ENCODE measurements at regions not wholly inside any gene's neighbourhood (a gene's known extent, or its start where the extent isn't known, plus 50 kb on each side); places are given as distances from the start of the nearest gene placed in this dataset.
A peak's percentile ranks its signal among the peaks of the same experiment; 100 is the strongest.
"Not testable (repeated sequence)": the region's sequence is repeated elsewhere in the genome, so short reads cannot be mapped to it uniquely, and the experiment has no call there.

DNA sequence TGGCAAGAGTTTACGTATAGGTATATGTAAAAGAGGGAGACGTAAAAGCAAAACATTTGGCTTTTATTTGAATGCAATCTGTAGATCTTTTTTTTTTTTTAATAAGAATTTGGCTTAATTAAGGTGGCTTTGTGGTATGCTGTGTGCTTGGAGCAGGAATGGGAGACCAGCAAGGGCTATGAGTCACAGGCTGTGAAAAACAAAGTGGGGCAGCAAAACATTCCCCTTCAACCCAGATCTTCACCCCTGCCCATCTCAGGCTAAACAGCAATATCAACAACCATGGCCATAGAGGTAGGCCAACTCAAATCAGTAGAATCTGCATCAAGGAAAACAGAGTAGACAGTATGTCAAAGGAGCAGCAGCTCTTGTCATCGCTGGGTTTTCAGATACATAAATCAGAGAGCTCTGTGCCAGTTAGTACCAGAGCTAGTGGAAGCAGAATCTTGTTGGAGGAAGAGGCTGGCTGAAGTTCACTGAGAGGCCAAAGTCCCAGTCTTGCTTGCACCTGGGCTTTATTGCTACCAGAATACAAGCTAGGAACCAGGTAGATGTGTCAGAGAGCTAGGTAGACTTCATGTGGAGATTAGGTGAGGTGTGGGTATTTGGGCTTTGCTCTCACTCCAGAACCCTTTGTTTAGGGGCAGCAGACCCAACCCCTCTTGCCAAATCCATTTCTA lies 191.5 kb upstream of the FANCL start:
- peak; percentile 79 for DNase-seq

DNA sequence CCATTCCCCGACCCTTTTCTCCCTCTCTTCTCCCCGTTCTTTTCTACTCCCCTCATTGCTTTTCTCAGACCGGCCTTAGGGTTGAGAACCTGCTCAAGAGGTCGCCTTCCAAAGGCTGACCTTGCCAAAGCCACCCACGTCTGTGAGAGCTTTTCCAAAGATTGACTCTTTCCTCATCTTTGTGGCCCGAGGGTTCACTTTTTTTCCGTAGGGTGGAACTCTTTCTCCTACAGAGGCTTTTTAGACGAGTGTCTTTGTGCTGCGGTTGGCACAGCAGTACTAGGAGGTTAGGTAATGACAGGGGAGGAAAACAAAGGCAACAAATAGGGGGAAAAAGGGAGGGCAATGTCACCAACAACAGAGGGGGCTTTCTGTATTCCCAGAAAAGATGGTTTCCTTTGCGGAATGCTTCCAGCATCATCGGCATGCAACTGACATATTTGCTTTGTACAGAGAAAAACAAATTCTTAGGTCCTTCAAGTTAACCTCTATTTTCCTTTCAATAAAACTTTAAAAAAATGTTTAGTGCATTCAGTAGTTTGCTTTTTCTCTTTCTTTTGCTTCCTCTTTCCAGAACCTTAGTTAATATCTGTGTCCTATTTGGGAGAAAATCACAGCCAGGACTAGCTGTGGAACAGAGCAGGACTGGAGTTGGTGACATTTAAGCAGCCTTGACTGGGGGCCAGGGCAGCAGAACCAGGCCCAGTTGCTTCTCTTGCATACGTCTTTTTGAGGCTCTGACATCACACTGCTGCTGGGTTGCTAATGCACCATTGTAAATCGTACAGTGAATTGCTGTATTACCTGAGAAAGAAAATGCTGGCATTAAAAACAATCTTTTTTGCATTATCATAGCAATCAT lies 188.1 kb upstream of the FANCL start:
- peak; percentile 69 for DNase-seq

- DNase-seq = peak; percentile 87
Measured at GRCh38 chr2:58428096-58429013, 187.2 kb upstream of the FANCL start.

DNA sequence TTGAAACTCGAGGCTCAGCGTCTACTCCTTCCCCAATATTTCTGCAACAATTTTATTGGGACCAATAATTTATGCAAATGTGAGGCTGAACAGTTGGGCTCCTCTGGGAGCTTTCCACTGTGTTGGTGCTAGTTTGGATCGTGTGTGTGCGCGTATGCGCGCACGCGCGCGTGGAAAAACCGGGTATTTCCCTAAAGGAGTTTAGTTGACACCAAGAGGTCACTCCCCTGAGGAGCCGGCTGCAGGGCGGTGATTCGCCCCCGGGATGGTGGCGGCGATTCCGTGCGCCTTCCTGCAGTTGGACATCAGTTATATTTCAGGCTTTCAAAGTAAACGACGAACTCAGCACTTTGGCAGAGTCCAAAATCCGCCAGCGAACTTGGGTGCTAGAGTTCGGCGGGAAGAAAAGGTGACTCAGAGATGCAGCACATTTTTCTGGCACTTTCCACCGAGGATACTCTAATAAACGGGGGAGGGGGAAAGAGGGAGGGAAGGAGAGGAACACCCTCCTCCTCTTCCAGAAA lies 186.5 kb upstream of the FANCL start:
- DNase-seq = peak; percentile 77

DNA sequence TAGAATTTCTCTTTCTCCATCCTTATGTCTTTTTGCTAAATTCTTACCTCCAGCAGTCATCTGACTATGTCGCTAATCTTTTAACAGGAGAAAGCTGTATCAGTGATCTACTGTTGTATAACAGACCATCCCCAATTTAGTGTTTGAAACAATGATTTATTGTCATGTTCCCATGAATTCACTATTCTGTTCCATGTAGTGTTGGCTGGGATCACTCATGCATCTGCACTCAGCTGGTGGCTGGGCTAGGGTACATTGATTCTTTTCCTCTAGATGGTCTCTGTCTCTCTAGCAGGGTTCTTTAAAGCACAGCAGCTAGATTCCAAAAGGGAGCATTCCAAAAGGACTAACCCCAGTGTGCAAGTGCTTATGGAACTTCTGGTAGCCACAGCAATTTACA lies 184.2 kb upstream of the FANCL start:
- no peak for DNase-seq

DNA sequence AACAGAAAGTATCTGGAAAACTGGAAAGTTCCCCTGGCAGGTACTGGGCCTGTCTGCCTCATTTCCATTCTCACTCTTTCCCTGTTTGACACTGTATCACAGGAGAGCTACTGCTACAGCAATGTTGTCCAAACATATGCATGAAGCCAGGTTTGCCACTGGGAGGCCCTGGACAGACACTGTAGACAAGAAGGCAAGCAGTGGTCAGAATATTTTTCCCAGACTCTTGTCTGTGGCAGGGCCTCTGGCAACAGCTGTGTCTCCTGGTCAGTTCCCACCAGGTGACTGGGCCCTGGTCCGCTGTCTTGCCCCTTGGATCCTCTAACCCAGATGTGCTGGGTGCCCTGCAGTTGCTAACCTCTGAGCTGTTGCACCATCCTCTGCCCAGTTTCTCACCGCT lies 178.9 kb upstream of the FANCL start:
- peak; percentile 54 for DNase-seq

DNA sequence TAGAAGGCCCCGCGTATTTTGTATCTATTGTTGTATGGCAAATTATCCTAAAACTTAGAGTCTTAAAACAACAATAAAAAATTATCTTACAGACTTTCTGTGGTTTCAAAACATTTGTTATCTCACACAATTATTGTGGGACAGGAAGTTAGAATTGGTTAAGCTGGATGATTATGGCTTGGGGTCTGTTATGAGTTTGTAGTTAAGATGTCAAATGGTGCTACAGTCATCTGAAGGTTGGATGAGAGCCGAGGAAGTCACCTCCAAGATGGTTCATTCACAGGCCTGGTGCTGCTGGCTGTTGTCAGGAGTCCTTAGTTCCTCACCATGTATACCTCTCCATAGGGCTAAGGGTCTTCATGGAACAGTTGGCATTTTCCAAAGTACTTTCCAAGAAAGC lies 175.6 kb upstream of the FANCL start:
- no peak for DNase-seq

GRCh38 chr2:58414506-58414905 lies 173.4 kb upstream of the FANCL start:
- DNase-seq = no peak

DNA sequence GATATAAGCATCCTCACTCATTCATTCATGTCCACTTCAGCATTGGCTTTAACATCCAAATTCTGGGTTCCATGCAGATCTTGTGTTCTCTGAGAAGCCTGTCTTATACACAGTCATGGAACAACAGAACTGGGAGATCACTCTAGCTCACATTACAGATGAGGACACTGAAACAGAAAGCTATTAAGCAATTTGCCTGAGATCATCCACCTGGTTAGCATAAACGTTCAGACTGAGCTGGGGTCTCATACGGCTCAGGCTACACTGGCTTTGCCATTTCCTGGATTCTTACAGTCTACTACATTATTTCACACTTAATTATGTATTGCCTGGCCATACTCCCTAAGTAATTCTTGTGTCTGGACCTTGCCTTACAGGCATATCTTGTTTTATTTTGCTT lies 169.4 kb upstream of the FANCL start:
- no peak for DNase-seq

DNA sequence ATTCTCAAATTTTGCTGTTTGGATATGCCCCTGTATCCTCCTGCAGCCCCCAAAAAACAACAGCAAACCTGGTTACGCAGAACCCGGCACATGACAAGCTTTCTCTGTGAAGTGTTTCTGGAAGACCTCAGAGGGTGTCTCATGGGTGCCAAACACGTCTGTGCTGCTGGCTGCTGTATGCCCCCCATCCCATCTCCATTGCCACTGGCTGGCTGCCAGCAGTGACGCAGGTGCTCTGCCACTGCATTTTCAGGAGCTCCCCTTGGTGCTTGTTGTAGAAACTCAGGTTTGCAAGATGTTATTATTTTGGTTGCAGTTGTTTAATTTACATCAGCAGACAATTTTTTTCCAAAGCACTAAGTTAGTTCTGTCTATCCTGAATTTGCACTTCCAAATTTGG lies 166.4 kb upstream of the FANCL start:
- DNase-seq = no peak

- no peak for DNase-seq
Measured at GRCh38 chr2:58405341-58405740, 164.2 kb upstream of the FANCL start.

DNA sequence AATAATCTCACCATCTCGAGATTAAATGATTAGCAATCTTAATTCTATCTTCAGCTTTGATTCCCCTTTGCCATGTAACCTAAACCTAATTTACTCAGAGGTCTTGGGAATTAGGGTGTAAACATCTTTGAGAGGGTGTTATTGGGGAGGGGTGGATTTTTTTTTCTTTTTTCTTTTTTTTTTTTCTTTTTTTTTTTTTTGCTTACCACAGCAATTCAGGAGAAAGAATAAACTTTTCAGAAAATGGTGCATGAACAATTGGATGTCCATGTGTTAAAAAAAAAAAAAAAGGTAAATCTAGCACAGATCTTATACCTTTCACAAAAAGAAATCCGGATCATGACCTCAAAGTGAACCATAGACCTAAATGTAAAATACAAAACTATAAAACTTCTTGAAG lies 160.8 kb upstream of the FANCL start:
- DNase-seq = no peak

- DNase-seq = no peak
Measured at GRCh38 chr2:58398406-58398805, 157.3 kb upstream of the FANCL start.

DNA sequence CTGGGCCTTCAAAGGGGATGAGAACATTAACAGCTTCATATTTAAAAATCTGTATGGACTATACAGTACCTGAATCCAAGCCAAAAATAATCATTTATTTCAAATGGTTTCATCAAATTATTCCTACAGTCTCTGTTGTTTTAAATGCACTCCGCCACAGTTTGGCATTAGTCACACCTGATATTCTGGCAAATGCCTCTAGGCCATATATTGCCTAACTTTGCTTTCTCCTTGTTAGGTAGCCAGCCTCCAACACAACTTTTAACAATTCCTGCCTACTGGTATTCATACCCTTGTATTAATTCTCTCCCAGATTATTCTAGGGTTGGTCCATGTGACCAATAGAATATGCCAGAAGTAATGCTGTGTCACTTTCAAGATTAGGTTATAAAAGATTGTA lies 146.6 kb upstream of the FANCL start:
- DNase-seq = no peak

DNA sequence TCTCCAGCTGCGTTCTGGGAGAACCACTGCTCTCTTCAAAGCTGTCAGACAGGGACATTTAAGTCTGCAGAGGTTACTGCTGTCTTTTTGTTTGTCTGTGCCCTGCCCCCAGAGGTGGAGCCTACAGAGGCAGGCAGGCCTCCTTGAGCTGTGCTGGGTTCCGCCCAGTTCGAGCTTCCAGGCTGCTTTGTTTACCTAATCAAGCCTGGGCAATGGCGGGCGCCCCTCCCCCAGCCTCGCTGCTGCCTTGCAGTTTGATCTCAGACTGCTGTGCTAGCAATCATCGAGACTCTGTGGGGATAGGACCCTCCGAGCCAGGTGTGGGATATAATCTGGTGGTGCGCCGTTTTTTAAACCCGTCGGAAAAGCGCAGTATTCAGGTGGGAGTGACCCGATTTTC lies 145.8 kb upstream of the FANCL start:
- not testable (repeated sequence) for DNase-seq

GRCh38 chr2:58378152-58378551 lies 137.0 kb upstream of the FANCL start:
- no peak for DNase-seq

DNA sequence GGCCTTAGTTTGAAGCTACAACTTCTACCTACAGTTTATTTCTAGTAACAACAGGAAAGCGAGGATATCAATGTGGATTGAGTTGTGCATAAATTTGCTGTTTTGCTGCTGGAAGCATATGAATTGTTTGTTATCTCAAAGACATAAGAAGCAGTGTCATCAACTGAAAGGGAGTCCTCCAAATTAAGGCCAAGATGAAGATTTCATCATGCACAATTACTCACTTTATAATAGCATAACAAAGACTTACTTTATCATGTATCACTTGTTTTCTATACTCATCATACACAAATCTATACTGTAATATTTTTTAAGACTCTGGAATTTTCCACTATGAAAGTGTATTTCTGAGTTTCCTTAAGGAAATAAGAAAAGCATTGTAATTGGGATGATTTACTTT lies 136.1 kb upstream of the FANCL start:
- no peak for DNase-seq

DNA sequence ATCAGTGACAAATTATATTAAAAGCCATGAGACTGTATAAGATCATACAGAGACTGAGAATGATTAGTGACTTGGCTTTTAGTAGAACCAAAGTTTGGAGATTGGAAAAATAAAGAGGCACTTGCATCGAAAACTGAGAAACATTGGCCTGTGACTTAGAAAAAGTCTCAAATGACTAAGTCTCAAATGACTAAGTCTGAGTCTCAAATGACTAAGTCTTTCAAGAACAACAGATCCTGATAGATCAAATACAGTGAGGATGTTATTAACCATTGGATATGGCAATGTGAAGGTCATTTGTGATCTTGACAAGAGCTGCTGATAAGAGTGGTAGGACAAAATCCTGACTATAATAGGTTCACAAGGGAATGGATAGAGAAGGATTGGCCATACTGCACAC lies 135.5 kb upstream of the FANCL start:
- no peak for DNase-seq

DNA sequence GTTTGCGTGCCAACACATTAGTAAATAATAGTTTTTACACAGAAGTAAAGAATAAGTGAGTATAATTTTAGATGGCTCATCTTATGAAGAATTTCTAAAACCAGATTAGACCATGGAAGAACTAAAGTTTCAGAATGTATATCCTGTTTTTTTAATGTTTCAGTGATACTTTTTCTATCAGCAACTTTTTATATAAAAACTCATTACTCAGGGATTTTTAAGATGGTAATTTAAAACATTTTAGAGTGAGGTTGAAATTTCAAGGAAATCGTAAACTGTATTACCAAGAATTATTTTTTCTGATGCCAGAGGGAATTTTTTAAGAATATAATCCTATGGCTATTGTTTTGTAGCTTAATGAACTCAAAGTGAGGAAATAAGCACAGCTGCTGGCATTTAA lies 128.5 kb upstream of the FANCL start:
- no peak for DNase-seq

DNA sequence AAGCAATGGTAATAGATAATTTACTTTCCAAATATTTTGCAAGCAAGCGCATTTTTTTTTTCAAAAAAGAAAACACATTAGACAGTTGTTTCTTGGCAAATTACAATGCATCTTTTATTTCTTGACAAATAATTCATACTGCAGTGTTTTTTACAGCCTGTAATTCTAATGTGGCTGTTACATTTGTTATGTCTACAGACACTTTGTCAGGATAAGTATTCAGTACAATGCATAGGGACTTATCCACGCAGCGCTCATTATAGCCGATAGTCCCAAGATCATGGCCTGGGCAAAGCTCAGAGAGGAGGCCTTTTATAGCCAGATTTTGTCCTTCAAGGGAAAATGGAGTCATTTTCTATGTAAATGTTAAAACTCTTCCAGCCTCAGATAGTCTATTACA lies 123.0 kb upstream of the FANCL start:
- no peak for DNase-seq

DNA sequence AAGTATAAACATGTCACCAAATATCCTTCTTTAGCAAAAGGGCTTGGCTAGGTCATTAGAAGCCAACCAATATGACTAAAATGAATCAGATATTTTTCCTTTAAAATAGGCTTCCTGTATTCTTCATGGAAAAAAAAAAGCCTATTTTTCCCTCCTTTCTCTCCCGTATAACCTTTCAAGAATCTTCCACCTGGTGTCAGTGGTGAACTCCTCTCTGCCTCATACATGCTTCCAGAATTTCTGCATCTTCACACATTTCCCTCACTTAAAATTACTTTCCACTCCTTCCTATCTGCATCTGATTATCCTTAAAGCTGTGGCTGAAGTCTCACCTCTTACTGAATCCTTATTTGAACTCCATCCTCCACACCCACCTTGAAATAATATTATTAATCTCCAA lies 116.9 kb upstream of the FANCL start:
- no peak for DNase-seq

DNA sequence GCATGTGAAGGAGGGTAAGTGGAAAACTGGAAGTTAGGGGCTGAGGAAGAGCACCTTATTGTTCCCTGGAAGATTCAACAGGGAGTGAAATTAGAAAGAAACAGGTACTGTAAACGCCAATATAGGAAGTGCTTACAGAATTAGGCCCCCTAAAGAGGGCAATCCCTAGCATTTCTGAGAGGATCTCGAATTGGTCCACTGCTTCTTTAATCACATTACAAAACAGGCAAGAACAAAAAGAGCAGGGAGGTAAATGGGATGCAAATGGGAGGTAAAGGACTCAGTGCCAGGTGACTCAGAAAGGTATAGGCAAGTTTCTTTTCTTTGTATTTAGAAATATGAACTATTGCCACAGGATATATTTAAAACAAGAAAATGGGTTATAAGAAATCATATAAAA lies 116.4 kb upstream of the FANCL start:
- DNase-seq = no peak

- no peak for DNase-seq
Measured at GRCh38 chr2:58354230-58354629, 113.1 kb upstream of the FANCL start.

All from islet precursor cell (in vitro differentiated cells).